Lung (tissue), 11 donors: ENCODE measurements at regions not wholly inside any gene's neighbourhood (a gene's known extent, or its start where the extent isn't known, plus 50 kb on each side); places are given as distances from the start of the nearest gene placed in this dataset.

Experiments used
- ATAC-seq: fragments of 200-7000 bp; cut with Tn5 transposase; one replicate; pipeline ENCODE4 v1.9.1; 2020; ENCODE audit warnings: moderate number of reproducible peaks; ENCODE audit not compliant: insufficient read depth, low FRiP score
- DNase-seq, 3 donors: peaks; one replicate each; pipeline ENCODE4 v3.0.0-alpha.2; 2013 to 2017
- H3K27ac ChIP-seq, 2 donors: one replicate each; pipeline ENCODE4 v1.5.1; 2013; ENCODE audit warnings: mild to moderate bottlenecking in 2 of 2, moderate library complexity in 2 of 2, control low read depth in 1 of 2, inconsistent platforms in 1 of 2, low read depth in 1 of 2, low read length in 1 of 2
- H3K27me3 ChIP-seq, 3 donors: one replicate each; pipeline ENCODE4 v1.5.1; 2013; ENCODE audit warnings: low read length in 2 of 3; ENCODE audit not compliant: control insufficient read depth in 3 of 3, insufficient read depth in 3 of 3
- H3K36me3 ChIP-seq, 4 donors: one replicate each; pipeline ENCODE4 v1.5.1; 2013; ENCODE audit warnings: low read length in 4 of 4, mild to moderate bottlenecking in 1 of 4, moderate library complexity in 1 of 4; ENCODE audit not compliant: control insufficient read depth in 4 of 4, insufficient read depth in 4 of 4
- H3K4me1 ChIP-seq, 5 donors: one replicate each; pipeline ENCODE4 v1.5.1; 2013; ENCODE audit warnings: low read length in 5 of 5, mild to moderate bottlenecking in 2 of 5, moderate library complexity in 1 of 5; ENCODE audit not compliant: control insufficient read depth in 5 of 5, insufficient read depth in 5 of 5
- H3K4me3 ChIP-seq: one replicate; pipeline ENCODE4 v1.5.1; 2013; ENCODE audit warnings: mild to moderate bottlenecking, control low read depth, moderate library complexity
- H3K9ac ChIP-seq, 2 donors: one replicate each; pipeline ENCODE4 v1.5.1; 2013; ENCODE audit warnings: low read length in 2 of 2, control low read depth in 1 of 2; ENCODE audit not compliant: insufficient read depth in 1 of 2
- H3K9me3 ChIP-seq, 4 donors: one replicate each; pipeline ENCODE4 v1.5.1; 2013; ENCODE audit warnings: low read length in 3 of 4, mild to moderate bottlenecking in 1 of 4, moderate library complexity in 1 of 4; ENCODE audit not compliant: control insufficient read depth in 4 of 4, insufficient read depth in 3 of 4
- WGBS, 2 donors: extraction: QIAGEN DNeasy Blood & Tissue Kit; methylation state at CpG; one replicate each; pipeline ENCODE4 v1.1.7; 2013; 5-methylcytosine and 5-hydroxymethylcytosine counted together
- TF ChIP-seq, protein P1 (sequence below): IDR thresholded peaks from 2 replicates; pipeline ENCODE4 v1.5.1; 2012; ENCODE audit warnings: mild to moderate bottlenecking; ENCODE audit errors: control extremely low read depth, extremely low read depth
- donor health status: control.
- donor health status: control.
- donor health status: Bipolar disorder and iron deficiency.
- donor health status: healthy.
- donor health status: DM: yes; HTN: yes; CAD: no.

DNA sequence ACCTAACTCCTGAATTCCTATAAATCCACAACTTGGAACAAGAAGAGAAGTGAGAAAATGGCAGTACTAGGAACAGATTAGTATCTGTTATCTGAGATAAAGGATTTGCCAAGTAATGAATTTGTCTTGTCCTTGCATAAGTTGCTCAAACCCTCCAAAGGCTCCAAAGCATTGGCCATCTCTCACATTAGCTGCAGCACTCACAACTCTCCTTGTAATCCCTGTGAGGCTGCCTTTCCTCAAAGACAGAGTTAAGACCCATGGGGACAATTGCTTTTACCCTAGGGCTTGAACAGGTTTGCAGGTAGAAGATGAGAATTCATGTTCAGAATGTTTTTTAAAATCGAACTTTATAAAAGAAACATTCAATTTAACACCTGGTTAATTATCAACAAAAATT, 1702.2 kb downstream of the EFNB2 start:
- TF ChIP-seq, protein P1, sequence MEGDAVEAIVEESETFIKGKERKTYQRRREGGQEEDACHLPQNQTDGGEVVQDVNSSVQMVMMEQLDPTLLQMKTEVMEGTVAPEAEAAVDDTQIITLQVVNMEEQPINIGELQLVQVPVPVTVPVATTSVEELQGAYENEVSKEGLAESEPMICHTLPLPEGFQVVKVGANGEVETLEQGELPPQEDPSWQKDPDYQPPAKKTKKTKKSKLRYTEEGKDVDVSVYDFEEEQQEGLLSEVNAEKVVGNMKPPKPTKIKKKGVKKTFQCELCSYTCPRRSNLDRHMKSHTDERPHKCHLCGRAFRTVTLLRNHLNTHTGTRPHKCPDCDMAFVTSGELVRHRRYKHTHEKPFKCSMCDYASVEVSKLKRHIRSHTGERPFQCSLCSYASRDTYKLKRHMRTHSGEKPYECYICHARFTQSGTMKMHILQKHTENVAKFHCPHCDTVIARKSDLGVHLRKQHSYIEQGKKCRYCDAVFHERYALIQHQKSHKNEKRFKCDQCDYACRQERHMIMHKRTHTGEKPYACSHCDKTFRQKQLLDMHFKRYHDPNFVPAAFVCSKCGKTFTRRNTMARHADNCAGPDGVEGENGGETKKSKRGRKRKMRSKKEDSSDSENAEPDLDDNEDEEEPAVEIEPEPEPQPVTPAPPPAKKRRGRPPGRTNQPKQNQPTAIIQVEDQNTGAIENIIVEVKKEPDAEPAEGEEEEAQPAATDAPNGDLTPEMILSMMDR: no peak
- 87 to 89% methylated on average over 1 of the region's 1 CpG for WGBS, 2 donors
- no peak for ATAC-seq

DNA sequence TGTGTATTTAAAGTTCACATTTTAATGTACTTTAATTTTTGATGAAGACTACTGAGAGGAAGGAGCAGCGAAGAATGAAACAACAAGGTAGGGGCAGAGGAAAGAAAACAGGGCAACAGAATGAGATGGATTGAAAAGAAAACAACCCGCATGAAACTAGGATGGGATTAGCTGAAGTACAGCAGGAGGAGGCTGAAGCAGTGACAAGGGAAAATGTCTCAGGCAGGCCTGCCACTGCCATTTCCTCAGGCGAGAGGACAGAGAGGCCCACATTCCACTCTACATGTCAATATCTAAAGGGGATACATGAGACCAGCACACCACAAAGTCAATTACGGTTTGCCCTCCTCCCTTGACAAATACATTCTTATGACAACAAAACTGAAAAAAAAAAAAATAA, 1703.2 kb downstream of the EFNB2 start:
- DNase-seq (no peak), ATAC-seq (no peak)
- Histone ChIP-seq H3K4me3 (no peak overlapping the region), H3K4me1 (peaks cover 0 to 1% (median 0%) of the 10 kb centered on the region in 5 donors), H3K27me3 (no peaks in the 10 kb centered on the region), H3K36me3 (no peaks in the 10 kb centered on the region), H3K9ac (no peak overlapping the region), H3K27ac (no peak overlapping the region), H3K9me3 (no peaks in the 10 kb centered on the region)
- TF ChIP-seq, protein P1: no peak
- WGBS, 2 donors: 70 to 77% methylated on average over 4 of the region's 4 CpGs

More for the DNA sequence above, 1702.2 kb downstream of the EFNB2 start:
- H3K9me3 ChIP-seq: no peaks in the 10 kb centered on the region
- no peaks in the 10 kb centered on the region for H3K36me3 ChIP-seq
- H3K4me1 ChIP-seq: peaks cover 0 to 1% (median 0%) of the 10 kb centered on the region in 5 donors
- no peaks in the 10 kb centered on the region for H3K27me3 ChIP-seq
- no peak overlapping the region for H3K4me3 ChIP-seq
- no peak overlapping the region for H3K27ac ChIP-seq
- no peak overlapping the region for H3K9ac ChIP-seq
- no peak for DNase-seq

DNA sequence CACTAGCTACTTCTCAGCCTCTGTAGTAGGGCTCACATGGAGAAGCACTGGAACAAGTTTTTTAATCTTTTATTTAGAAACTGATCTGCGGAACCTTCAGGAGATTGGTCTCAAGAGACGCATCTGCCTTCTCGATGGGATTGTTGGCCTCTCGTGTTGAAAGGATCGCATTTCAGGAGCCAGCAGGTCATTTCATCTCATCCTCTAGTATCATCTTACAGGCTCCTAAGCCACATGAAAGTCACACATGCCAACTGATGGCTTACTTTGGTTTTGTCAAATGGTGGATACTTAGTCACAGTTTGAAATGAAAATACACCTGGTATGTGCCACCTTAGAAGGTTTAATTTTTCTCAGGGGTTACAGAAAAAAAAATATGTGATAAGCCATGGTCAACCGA, 1703.6 kb downstream of the EFNB2 start:
- WGBS, 2 donors: 83 to 93% methylated on average over 6 of the region's 6 CpGs
- Histone ChIP-seq H3K4me3 (no peak overlapping the region), H3K9me3 (no peaks in the 10 kb centered on the region), H3K9ac (no peak overlapping the region), H3K36me3 (no peaks in the 10 kb centered on the region), H3K27ac (no peak overlapping the region), H3K4me1 (peaks cover 0 to 1% (median 0%) of the 10 kb centered on the region in 5 donors), H3K27me3 (no peaks in the 10 kb centered on the region)
- no peak for ATAC-seq
- TF ChIP-seq, protein P1: no peak
- no peak for DNase-seq

DNA sequence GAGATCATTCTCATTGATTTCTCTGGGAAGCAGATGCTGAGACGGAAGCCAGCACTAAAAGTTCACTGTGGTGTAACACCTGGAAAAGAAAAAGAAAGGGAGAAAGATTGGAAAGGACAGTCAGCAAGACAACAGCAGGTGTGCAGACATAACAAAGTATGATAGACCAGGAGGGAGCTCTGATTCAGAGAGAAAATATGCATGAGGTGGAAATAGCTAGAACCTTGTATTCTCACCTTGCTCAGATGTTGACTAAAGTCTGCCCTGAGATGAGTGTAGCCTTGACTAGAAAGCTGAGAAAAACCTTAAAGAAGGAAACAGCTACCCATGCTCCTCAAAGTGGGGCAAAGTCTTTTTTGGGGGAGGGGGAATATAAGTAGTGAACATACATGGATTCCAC, 1711.8 kb downstream of the EFNB2 start:
- Histone ChIP-seq H3K4me3 (no peak overlapping the region), H3K9me3 (no peaks in the 10 kb centered on the region), H3K36me3 (no peaks in the 10 kb centered on the region), H3K9ac (no peak overlapping the region), H3K27ac (no peak overlapping the region), H3K27me3 (no peaks in the 10 kb centered on the region), H3K4me1 (no peaks in the 10 kb centered on the region)
- ATAC-seq (no peak), DNase-seq (no peak)
- 91 to 96% methylated on average over 1 of the region's 1 CpG for WGBS, 2 donors
- TF ChIP-seq, protein P1: no peak
